Pancreas (tissue), 10 donors: ENCODE measurements at regions not wholly inside any gene's neighbourhood (a gene's known extent, or its start where the extent isn't known, plus 50 kb on each side); places are given as distances from the start of the nearest gene placed in this dataset.

Experiments used
- ATAC-seq, 4 donors: fragments of 200-7000 bp; cut with Tn5 transposase; one replicate each; pipeline versions ENCODE4 v1.8.0 to v1.9.1; 2020; ENCODE audit warnings: mild to moderate bottlenecking in 4 of 4, moderate library complexity in 4 of 4
- DNase-seq, 6 donors: peaks; one replicate each; pipeline ENCODE4 v3.0.0-alpha.2; 2020
- FAIRE-seq: peaks from 2 replicates; lab custom pipeline; 2012; peaks lifted over from hg19 to GRCh38; lab: Jason Lieb, UNC
- H3K27ac ChIP-seq, 4 donors: fragments of 200-600 bp; sonication (generic); 1 replicate in 3 of 4; 2 replicates in 1 of 4; pipeline versions ENCODE4 v1.5.0 to v1.8.0; 2020
- H3K27me3 ChIP-seq, 4 donors: fragments of 200-600 bp; one replicate each; pipeline ENCODE4 v1.8.0; 2021
- H3K36me3 ChIP-seq, 3 donors: fragments of 200-600 bp; sonication (generic) in 1 of 3; one replicate each; pipeline versions ENCODE4 v1.5.0 to v1.8.0; 2020 to 2021
- H3K4me1 ChIP-seq, 3 donors: fragments of 200-600 bp; one replicate each; pipeline ENCODE4 v1.8.0; 2021
- H3K4me3 ChIP-seq, 4 donors: fragments of 200-600 bp; sonication (generic) in 2 of 4; one replicate each; pipeline versions ENCODE4 v1.5.0 to v1.8.0; 2020 to 2021
- H3K9me3 ChIP-seq, 4 donors: fragments of 200-600 bp; one replicate each; pipeline ENCODE4 v1.8.0; 2021
- CTCF ChIP-seq, 4 donors: fragments of 200-600 bp; sonication (generic) in 3 of 4; IDR thresholded peaks; one replicate each; pipeline versions ENCODE4 v1.5.0 to v1.8.0; 2021; ENCODE audit warnings: antibody characterized with exemption in 4 of 4
- WGBS, 2 donors: extraction: QIAGEN DNeasy Blood & Tissue Kit; methylation state at CpG; one replicate each; pipeline ENCODE4 v1.1.7; 2013; 5-methylcytosine and 5-hydroxymethylcytosine counted together
- intact Hi-C, 3 donors: fragments of 100-400 bp; cut with DNase I; formaldehyde crosslinking; loops; one replicate each; pipeline versions ENCODE4 v1.11.1 to v1.14.2; 2022
- donor health status: healthy with polysubstance abuse.
- donor health status: DM: no; HTN: no; CAD: no; lungs with moderate emphysema.
- donor health status: DM: no; HTN: no; CAD: no.
- donor health status: control.
- donor health status: control.
- donor health status: Bipolar disorder and iron deficiency.
- donor health status: DM: yes; HTN: yes; CAD: no.
- donor health status: DM: no; HTN: no; CAD: no.
- donor health status: DM: no; HTN: no; CAD: no.
- donor health status: DM: yes; HTN: yes; CAD: no.

GRCh38 chr18:77329651-77330050, 80.0 kb downstream of the GALR1 start:
- FAIRE-seq, result no peak
- intact Hi-C loops, result no loop called here
- Histone ChIP-seq H3K4me3 (no peak overlapping the region), H3K36me3 (no peaks in the 10 kb centered on the region), H3K4me1 (no peaks in the 10 kb centered on the region), H3K27ac (no peak overlapping the region), H3K9me3 (no peaks in the 10 kb centered on the region), H3K27me3 (no peaks in the 10 kb centered on the region)
- 80 to 84% methylated on average over 3 of the region's 3 CpGs for WGBS, 2 donors
- DNase-seq, result no peak
- no peak for ATAC-seq
- TF ChIP-seq CTCF (IDR thresholded peaks at IDR 0.05), result no peak

DNA sequence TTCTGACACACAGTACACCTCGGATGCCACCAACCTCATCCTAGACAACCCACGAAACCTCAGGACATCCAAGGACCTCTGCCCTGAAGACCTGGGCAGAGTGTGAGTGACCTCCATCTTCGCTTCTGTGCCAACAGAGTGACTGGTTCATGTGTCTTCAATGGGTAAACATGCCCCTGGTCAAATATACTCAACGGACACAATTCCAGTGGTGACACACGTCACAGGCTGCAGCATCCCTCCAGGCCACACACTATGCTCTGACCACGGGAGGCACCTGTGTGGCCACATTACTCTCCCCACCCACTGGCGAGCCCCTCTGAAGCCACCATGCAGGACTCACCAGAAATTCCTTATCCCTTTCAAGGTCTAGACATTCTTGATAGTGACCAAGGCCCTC, 85.2 kb downstream of the GALR1 start:
- Histone ChIP-seq H3K27ac (no peak overlapping the region), H3K4me3 (no peak overlapping the region), H3K9me3 (no peaks in the 10 kb centered on the region), H3K36me3 (no peaks in the 10 kb centered on the region), H3K27me3 (no peaks in the 10 kb centered on the region), H3K4me1 (no peaks in the 10 kb centered on the region)
- no peak for ATAC-seq
- FAIRE-seq, result no peak
- no peak for DNase-seq
- 73 to 81% methylated on average over 7 of the region's 7 CpGs for WGBS, 2 donors
- no peak for TF ChIP-seq CTCF (IDR thresholded peaks at IDR 0.05)
- intact Hi-C loops, result no loop called here

GRCh38 chr18:77337604-77338003, 88.0 kb downstream of the GALR1 start:
- TF ChIP-seq CTCF (IDR thresholded peaks at IDR 0.05), result no peak
- 54 to 58% methylated on average over 7 of the region's 7 CpGs for WGBS, 2 donors
- H3K36me3 ChIP-seq, result no peaks in the 10 kb centered on the region
- no peak for DNase-seq
- no peaks in the 10 kb centered on the region for H3K4me1 ChIP-seq
- intact Hi-C loops, result no loop called here
- H3K27ac ChIP-seq, result no peak overlapping the region
- no peaks in the 10 kb centered on the region for H3K27me3 ChIP-seq
- no peak overlapping the region for H3K4me3 ChIP-seq
- FAIRE-seq, result no peak
- no peak for ATAC-seq
- H3K9me3 ChIP-seq, result no peaks in the 10 kb centered on the region

GRCh38 chr18:77339093-77339492, 89.4 kb downstream of the GALR1 start:
- H3K27me3 ChIP-seq, result no peaks in the 10 kb centered on the region
- H3K36me3 ChIP-seq, result no peaks in the 10 kb centered on the region
- H3K4me1 ChIP-seq, result no peaks in the 10 kb centered on the region
- FAIRE-seq, result no peak
- no peak for DNase-seq
- H3K4me3 ChIP-seq, result no peak overlapping the region
- intact Hi-C loops, result no loop called here
- ATAC-seq, result peak in 1 of 4 donors; percentile 32
- no peaks in the 10 kb centered on the region for H3K9me3 ChIP-seq
- TF ChIP-seq CTCF (IDR thresholded peaks at IDR 0.05), result no peak
- no peak overlapping the region for H3K27ac ChIP-seq
- WGBS, 2 donors, result 68 to 75% methylated on average over 6 of the region's 6 CpGs

DNA sequence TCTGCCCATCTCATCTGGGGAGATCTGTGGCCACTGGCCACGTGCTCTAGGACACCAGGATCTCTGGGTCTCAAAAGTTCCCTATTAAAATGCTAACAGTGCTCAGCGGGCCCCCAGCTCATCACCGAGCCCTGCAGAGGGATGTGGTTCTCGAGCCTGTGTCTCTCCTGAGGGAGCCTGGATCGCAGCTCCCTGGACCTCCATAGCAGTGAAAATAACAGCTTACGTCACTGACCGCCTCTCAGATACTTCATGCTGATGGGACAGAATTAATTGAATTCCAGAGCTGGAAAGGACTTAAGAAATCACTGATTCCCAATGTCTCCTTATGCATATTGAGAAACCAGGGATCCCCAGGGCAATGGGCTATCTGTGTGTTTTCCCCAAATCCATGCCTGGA, 90.0 kb downstream of the GALR1 start:
- Histone ChIP-seq H3K4me3 (no peak overlapping the region), H3K36me3 (no peaks in the 10 kb centered on the region), H3K27ac (no peak overlapping the region), H3K9me3 (no peaks in the 10 kb centered on the region), H3K4me1 (no peaks in the 10 kb centered on the region), H3K27me3 (no peaks in the 10 kb centered on the region)
- FAIRE-seq, result no peak
- TF ChIP-seq CTCF (IDR thresholded peaks at IDR 0.05), result no peak
- WGBS, 2 donors, result 77 to 89% methylated on average over 7 of the region's 7 CpGs
- no peak for DNase-seq
- peak in 2 of 4 donors; percentile 26 to 52 for ATAC-seq
- intact Hi-C loops, result no loop called here
